ENCODE measurements at regions not wholly inside any gene's neighbourhood (a gene's known extent, or its start where the extent isn't known, plus 50 kb on each side); places are given as distances from the start of the nearest gene placed in this dataset.
"Not testable (repeated sequence)": the region's sequence is repeated elsewhere in the genome, so short reads cannot be mapped to it uniquely, and the experiment has no call there.

DNA sequence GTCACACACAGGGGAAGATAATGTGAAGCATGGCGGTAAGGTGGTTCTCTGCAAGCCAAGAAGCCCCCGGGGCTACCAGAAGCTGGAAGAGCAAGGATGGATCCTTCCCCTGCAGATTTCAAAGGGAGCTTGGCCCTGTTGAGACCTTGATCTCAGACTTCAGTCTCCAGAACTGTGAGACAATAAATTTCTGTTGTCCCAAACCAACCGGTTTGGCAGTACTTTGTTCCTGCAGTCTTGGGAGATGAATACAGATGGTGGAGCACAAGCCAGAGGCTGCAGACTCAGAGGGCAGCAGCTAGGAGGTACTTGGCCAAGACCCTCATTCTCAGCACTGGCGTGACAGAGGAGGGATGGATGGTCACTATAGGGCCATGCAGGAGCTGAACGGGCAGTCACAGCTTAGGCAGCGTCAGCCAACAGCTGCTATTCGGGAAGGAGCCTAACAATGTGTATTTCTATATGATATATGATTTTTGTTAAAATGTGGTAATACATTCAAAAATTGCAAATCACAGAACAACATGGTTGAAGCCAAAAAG is 387.3 kb downstream of the TNS3 start:
- no peak overlapping the region for H3K27ac ChIP-seq (ENCODE audit: low read depth, low read length)
- 84 to 93% (median 87%) methylated on average over 7 of the region's 7 CpGs for WGBS, 3 donors

DNA sequence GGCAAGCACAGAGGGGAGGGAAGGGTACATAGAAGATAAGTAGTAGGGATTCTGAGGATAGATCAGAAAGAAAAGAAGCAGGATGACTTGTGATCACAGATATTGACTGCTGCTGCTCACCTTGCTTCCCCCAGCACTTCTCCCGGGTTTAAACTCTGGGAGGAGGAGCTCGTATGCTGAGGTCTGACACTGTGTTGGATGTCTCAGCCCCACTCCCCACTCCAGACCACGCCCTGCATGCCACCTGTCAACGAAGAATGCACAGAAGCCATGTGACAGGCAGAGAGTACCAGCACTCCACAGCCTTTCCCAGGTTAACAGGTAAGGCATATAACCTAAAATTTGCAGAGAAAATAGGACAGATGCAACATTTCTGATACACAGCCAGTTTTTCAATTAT is 388.9 kb downstream of the TNS3 start:
- WGBS, 3 donors = 78 to 83% (median 83%) methylated on average over 4 of the region's 4 CpGs
- H3K27ac ChIP-seq (ENCODE audit: low read depth, low read length) = no peak overlapping the region

DNA sequence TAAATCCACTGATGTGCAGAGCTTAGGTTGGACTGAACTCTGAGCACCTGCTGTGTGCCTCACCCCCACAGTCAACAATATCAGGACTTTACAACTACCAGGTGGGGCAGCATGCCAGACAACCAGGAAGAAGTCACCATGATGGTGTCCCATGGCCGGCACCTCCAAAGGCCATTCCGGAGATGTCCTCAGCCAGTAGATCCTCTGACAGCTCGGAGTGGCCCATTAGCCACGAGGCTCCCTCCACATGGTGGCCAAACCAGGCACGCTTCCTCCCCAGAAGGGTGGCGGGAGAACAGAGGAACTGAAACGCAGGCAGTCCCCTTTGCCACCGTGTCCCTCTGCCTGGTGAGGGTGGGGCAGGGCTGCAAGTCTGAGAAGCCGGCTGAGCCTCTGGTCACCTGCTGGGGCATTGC is 390.0 kb downstream of the TNS3 start:
- no peak overlapping the region for H3K27ac ChIP-seq (ENCODE audit: low read depth, low read length)
- 78 to 91% (median 84%) methylated on average over 9 of the region's 9 CpGs for WGBS, 3 donors

DNA sequence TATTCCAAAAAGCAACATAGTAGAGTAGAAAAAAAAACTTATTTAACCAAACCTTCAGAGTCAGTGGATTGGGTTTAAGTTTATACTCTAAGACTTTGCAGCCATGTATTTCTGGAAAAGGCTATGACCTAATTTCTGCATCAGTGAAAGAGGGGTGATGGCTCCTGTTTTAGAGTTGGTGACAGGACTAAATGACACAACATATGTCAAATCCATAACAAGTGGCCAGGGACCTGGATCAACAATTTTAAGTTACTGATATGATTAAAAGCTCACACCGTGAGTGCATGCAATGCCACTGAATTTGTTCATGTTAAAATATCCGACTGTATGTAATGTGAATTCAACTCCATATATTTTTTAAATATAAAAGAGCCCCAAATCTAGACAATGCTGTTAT is 390.6 kb downstream of the TNS3 start:
- H3K27ac ChIP-seq (ENCODE audit: low read depth, low read length) = no peak overlapping the region
- WGBS, 3 donors = 88 to 96% (median 95%) methylated on average over 2 of the region's 2 CpGs

DNA sequence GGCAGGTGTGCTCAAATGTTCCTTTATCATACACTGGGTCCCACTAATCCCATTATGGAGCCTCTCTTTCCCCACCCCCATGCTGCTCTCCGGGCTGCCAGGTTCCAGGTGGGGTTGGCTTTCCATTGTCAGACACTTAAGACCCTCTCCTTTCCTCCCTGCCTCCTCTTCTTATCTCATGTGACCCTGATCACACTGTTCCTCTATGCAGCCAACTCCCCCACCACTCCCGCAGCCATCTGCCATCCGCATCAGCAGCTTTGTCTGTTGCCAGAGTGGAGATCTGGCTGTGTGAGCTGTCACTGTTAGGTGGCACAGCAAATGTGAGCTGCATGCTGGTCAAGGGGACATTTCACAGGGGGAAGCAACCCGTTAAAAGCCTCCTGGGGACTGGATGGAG is 391.4 kb downstream of the TNS3 start:
- H3K27ac ChIP-seq (ENCODE audit: low read depth, low read length) = no peak overlapping the region
- WGBS, 3 donors = 73 to 81% (median 79%) methylated on average over 4 of the region's 4 CpGs

DNA sequence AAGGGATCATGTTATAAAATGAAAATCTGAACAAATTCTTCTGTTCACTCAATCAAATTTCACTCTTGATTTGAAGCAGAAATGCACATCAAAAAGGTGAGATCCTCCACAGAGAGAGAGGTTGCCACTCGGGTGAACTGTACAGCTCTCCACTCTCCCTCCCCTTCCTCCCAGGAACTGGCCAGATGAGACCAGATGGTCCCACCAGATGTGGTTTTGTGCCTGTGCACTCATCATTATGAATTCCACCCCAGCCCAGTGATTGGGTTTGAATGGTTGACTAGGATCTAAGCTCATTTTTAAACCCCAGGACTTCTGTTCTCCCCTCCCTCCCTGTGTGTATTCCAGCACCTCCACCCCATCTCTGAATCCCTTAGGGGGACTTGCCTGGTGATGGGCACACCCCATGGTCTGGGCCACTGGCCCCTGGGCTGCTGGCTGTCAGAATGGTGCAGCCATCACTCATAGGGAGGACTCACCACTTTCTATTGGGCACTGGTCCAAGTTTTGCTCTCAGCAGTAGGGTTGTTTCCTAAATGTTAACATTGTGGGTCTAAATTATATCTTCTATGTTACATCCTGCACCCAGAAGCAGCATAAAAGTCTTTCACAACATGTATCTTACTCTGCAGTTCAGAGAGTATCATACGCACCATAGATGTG is 393.1 kb downstream of the TNS3 start:
- WGBS, 3 donors = 68 to 86% (median 78%) methylated on average over 2 of the region's 2 CpGs
- no peak overlapping the region for H3K27ac ChIP-seq (ENCODE audit: low read depth, low read length)

DNA sequence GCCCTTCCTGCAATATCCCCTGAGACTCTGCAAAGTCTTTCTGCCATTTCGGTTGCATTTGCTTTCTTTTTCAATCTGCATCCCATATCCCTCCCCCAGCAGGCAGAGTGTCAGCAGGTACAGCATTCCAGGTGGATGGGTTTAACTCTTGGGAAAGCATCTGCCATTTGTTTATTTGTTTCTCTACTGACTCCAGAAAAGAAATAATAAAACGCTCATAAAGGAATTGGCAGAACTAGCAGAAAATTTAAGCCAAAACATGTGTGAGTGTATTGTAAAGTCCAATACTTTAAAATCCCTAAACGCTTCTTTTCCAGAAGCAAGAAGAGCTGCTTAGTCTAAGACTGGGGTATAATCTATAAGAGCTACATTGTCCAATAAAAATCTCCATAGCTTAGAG is 393.8 kb downstream of the TNS3 start:
- no peak overlapping the region for H3K27ac ChIP-seq (ENCODE audit: low read depth, low read length)
- 45 to 74% (median 55%) methylated on average over 3 of the region's 3 CpGs for WGBS, 3 donors

DNA sequence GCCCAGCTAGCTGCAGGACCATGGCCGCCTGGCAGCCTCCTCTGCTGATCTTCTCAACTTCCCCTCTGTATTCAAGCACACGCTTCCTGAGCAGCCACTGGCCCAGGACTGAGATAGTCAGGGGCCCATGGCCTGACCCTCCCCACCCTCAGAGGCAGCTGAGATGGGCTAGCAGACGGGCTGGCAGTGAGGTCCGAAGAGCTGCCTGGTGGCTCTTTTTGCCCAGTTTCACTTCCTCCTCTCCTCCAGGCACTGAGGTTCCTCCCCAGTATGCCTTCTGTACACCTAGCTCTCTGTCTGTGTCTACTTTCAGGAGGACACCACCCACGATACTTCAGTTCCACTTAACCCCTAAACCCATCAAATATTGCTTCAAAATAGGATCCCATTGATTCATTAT is 395.6 kb downstream of the TNS3 start:
- 72 to 93% (median 78%) methylated on average over 5 of the region's 5 CpGs for WGBS, 3 donors
- no peak overlapping the region for H3K27ac ChIP-seq (ENCODE audit: low read depth, low read length)

DNA sequence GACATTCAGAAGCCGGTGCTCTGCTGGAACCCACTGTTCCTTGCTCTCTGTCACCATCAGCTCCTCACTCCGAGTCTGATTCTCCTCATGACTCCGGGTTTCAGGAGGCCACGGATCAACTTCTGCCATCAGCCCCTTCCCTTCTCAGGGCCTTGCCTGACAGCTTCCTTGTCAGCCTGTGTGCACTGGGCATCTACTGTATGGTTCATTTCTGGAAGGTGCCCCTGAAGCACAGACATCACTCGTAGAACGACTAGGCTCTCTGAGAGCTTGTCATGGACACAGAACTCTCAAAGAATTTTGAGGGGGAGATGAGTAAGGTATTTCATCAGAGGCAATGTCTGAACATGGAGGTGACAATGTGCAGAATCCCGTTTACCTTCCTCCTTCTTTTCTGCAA is 396.1 kb downstream of the TNS3 start:
- no peak overlapping the region for H3K27ac ChIP-seq (ENCODE audit: low read depth, low read length)
- 91 to 97% (median 93%) methylated on average over 7 of the region's 7 CpGs for WGBS, 3 donors

DNA sequence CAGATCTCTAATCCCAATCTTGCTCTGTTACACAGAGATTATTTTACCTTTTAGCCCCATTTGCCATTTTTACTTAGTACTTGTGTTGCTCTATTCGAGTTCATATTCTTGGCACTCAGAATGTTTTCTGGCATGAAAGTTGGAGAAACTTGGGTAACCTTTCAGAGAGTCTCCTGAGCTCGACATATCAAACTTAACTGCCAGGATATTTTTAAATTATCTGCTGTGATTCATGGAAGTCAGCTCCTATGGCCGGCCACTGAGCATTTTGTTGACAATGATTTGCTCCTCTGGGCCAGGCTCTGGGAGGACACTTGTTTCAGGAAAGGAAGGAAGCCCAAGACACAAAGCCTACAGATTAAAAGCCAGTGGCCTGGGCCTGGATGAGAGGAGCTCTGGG is 396.7 kb downstream of the TNS3 start:
- H3K27ac ChIP-seq (ENCODE audit: low read depth, low read length) = no peak overlapping the region
- WGBS, 3 donors = 34 to 51% (median 46%) methylated on average over 3 of the region's 3 CpGs

DNA sequence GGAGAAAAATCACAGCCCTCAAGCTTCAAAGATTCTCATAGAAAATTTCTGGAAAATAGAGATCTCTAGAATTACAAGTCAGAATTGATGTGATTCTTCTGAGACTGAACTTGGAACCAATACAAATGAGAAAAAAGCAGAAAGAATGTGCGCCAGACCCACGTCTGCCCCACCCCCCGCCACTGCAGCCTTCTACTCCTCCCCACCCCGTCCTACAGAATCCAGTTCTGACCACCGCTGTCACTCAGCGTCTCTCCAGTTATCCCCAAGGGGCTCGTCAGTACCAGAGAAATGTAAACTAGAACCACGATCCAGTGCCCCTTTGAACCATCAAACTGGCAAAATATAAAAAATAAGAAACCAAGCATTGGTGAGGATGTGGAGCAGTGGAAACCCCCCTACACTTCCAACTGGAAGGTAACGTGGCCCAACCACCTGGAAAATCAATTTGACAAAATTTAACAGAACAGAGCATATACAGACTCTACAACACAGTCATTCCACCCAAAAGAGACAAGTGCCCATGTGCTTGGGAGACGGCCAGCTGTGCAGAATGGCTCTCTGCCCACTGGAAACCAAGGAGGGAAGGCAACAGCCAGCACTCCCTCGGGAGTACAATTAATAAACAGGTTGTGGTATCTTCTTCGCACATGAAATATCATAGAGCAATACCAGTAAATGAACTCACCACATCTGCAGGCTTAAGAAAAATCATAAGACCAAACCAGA is 397.9 kb downstream of the TNS3 start:
- 48 to 57% (median 56%) methylated on average over 12 of the region's 12 CpGs for WGBS, 3 donors
- H3K27ac ChIP-seq (ENCODE audit: low read depth, low read length) = no peak overlapping the region

DNA sequence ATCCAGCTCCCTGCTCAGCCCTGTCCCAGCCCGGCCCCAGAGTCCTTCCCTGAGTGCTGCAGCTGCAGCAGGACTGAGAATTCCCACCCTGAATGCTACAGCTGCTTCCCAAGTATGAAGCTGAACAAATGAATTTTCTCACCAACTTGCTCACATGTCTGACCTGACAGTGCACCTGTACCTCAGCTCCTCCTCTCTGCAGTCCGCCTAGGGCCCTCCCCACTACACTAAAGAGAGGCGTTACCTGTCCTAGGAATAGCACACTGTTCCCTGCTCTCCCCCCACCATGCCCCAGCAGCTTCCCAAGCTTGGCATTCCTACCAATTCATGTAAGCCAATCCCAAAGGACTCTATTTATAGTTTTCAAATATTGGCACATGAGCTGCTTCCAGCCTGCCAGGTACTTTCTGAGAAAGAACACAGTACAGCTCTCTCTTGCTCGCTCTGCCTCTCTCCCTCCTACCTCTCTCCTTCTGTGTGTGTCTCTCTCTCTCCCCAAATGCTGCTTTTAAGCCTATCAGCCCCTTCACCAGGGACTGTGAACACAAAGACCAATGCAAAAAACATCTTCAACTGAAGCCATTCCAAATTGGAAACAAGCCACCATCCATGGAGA is 400.1 kb downstream of the TNS3 start:
- H3K27ac ChIP-seq (ENCODE audit: low read depth, low read length) = no peak overlapping the region
- WGBS, 3 donors = 23 to 68% (median 60%) methylated on average over 4 of the region's 4 CpGs

DNA sequence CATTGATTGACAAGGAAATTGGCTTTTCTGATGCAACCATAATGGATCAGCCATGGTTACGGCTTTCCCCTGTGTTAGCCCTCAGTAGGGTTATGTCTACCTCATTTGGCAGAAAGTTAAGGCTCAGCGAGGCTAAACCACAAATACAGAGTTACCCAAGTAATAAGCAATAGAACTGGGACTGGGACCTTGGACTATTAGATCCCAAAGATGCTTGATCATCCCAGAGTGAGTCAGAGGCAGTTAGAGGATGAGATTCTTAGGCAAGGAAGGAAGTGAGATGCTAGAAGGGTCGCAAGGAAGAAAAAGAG is 401.4 kb downstream of the TNS3 start:
- H3K27ac ChIP-seq (ENCODE audit: low read depth, low read length) = no peak overlapping the region
- 38 to 57% (median 39%) methylated on average over 3 of the region's 3 CpGs for WGBS, 3 donors

DNA sequence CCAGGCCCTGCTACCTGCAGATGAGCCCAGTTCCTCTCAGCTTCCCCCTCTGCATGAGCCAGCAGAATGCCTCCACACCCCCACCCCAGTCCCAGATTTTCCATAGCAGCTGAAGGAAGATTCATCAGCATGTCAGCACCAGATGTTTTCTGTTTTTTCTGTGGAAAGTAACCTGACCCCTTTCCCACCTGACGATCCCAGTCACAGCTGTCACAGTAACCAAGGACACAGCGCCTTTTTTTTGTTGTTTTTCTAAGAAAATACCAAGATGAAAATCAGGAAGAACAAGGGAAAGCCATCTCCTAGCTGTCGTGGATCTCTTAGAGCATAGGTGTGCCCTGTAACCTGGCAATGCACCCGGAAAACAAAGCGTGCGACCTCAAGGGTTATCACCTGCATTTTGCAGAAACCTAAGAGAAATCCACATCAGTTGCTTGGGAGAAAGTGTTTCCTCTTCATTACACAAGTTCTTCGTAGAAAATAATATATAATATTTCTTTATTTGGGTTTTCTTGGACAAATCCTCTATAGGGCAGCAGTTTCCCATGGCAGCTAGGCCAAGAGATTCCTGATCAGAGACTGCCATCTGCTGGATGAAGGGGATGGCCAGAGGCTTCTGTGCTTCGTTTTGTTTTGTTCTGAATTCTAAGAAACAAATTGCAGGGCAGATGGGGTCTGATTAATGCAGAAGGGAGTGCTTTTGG is 401.9 kb downstream of the TNS3 start:
- WGBS, 3 donors = 38 to 63% (median 62%) methylated on average over 8 of the region's 8 CpGs
- H3K27ac ChIP-seq (ENCODE audit: low read depth, low read length) = no peak overlapping the region

DNA sequence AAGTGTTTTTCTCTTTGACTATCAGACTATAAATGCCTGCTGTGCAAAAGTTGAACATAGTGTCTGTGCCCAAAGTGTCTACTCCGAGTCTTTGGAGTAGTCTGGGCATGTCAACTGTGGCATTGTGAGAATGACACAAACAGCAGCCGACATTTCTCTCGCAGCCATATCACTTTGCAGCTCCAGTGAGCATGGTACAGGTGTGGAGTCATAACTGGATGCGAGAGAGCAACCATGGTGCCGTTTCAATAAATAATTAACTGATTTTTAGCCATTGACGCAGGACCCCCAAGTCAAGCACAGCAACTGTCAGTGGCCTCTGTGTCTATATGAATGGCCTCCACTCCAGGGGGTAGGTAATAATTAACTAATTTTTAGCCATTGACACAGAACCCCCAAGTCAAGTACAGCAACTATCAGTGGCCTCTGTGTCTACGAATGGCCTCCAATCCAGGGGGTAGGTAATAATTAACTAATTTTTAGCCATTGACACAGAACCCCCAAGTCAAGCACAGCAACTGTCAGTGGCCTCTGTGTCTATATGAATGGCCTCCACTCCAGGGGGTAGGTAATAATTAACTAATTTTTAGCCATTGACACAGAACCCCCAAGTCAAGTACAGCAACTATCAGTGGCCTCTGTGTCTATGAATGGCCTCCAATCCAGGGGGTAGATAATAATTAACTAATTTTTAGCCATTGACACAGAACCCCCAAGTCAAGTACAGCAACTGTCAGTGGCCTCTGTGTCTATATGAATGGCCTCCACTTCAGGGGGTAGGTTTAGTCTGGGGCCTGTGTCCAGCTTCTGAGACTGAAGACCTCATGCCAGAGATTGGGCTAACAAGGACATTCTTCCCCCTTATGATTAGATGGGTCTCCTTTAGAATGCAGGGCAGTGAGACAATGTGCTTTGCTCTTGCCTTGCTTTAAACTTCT is 409.0 kb downstream of the TNS3 start:
- 60 to 94% (median 92%) methylated on average over 7 of the region's 7 CpGs for WGBS, 3 donors
- H3K27ac ChIP-seq (ENCODE audit: low read depth, low read length) = not testable (repeated sequence)

DNA sequence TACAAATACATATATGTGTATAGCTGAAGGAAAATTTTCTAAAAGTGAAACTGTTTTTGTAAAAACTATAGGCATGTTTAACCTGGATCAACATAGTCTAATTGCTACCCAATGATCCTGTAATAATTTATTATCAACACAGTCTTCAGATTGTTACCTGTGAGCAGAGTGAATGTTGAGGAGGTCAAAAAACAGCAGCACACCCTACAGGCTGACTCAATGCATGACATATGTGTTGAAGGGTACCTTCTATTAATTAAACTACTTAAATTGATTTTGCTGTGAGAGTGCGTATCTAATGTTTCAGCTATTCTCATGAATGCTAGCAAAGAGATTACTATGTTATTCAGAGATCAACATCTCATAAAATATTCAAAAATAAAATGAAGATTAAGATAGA is 411.4 kb downstream of the TNS3 start:
- H3K27ac ChIP-seq (ENCODE audit: low read depth, low read length) = no peak overlapping the region
- 90 to 94% (median 91%) methylated on average over 1 of the region's 1 CpG for WGBS, 3 donors

DNA sequence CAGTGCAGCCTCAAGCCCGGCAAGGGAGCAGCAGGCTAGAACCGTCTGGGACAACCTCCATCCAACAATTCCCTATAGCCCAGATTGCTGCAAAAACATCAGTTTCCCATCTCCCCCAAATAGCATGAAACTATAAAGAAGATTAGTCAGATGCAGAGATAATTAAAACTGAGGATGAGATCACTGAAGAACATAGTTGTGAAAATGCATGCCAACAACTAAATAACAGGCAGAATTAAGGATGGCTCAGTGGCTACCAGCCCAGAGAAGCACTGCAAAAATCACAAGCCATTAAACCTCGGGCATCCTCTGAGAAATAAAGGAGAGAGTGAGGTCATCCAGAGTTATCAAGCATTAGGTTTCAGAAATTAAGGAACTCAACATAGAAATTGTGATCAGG is 427.1 kb downstream of the TNS3 start:
- no peak overlapping the region for H3K27ac ChIP-seq (ENCODE audit: low read depth, low read length)
- WGBS, 3 donors = 49 to 83% (median 58%) methylated on average over 3 of the region's 3 CpGs

DNA sequence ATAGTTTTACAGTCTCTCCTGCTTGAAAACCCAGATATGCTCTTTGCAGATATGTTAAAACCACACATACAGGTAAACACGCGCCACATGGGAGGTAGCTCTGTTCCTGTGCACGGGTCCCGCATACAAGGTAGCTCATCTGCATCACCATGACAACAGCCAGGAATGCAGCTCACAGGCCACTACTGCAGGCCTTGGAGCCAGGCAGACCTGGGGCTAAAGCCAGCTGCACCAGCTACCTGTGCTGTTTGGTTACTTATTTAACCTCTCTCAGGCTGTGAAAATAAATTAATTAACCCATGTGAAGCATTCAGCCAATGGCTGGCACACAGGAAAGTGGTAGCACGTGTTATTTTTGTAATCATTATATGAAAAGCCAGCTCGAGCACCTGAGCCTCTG is 428.3 kb downstream of the TNS3 start:
- WGBS, 3 donors = 19 to 80% (median 67%) methylated on average over 6 of the region's 6 CpGs
- H3K27ac ChIP-seq (ENCODE audit: low read depth, low read length) = no peak overlapping the region

Data from adipose tissue (tissue), 3 donors.